Ishikawa (cell line): ENCODE measurements at regions not wholly inside any gene's neighbourhood (a gene's known extent, or its start where the extent isn't known, plus 50 kb on each side); places are given as distances from the start of the nearest gene placed in this dataset.

Experiments
- CEBPB ChIP-seq: IDR thresholded peaks from 2 replicates; pipeline ENCODE4 v1.6.1; 2012
- CREB1 ChIP-seq: IDR thresholded peaks from 2 replicates; pipeline ENCODE4 v1.6.1; 2012; ENCODE audit warnings: low read depth
- EGR1 ChIP-seq: IDR thresholded peaks from 2 replicates; pipeline ENCODE4 v1.6.1; 2012
- EP300 ChIP-seq: IDR thresholded peaks from 2 replicates; pipeline ENCODE4 v1.6.1; 2012; ENCODE audit warnings: borderline replicate concordance
- FOXM1 ChIP-seq: IDR thresholded peaks from 2 replicates; pipeline ENCODE4 v1.6.1; 2012; ENCODE audit warnings: low read depth, borderline replicate concordance
- MAX ChIP-seq: IDR thresholded peaks from 2 replicates; pipeline ENCODE4 v1.6.1; 2012
- NFIC ChIP-seq: IDR thresholded peaks from 2 replicates; pipeline ENCODE4 v1.6.1; 2012
- RAD21 ChIP-seq: IDR thresholded peaks from 2 replicates; pipeline ENCODE4 v1.6.1; 2012; ENCODE audit warnings: low read depth
- REST ChIP-seq: IDR thresholded peaks from 2 replicates; pipeline ENCODE4 v1.6.1; 2012; ENCODE audit warnings: low read depth, mild to moderate bottlenecking
- TAF1 ChIP-seq: IDR thresholded peaks from 2 replicates; pipeline ENCODE4 v1.6.1; 2012; ENCODE audit warnings: low read depth, mild to moderate bottlenecking
- TCF12 ChIP-seq: IDR thresholded peaks from 2 replicates; pipeline ENCODE4 v1.6.1; 2012; ENCODE audit warnings: low read depth
- TEAD4 ChIP-seq: IDR thresholded peaks from 2 replicates; pipeline ENCODE4 v1.6.1; 2012
- USF1 ChIP-seq: IDR thresholded peaks from 2 replicates; pipeline ENCODE4 v1.6.1; 2012
- YY1 ChIP-seq: IDR thresholded peaks from 2 replicates; pipeline ENCODE4 v1.6.1; 2012; ENCODE audit warnings: low read depth
- ZBTB7A ChIP-seq: IDR thresholded peaks from 2 replicates; pipeline ENCODE4 v1.6.1; 2012; ENCODE audit warnings: low read depth

- no peak for TF ChIP-seq TAF1
- no peak for TF ChIP-seq ZBTB7A
- TF ChIP-seq USF1, result no peak
These were observed 130.0 kb downstream of the HMX1 start for GRCh38 chr4:8741513-8742226.

GRCh38 chr4:8740666-8741395 is 130.8 kb downstream of the HMX1 start:
- no peak for TF ChIP-seq CEBPB
- TF ChIP-seq YY1, result no peak
- TF ChIP-seq TEAD4, result no peak
- no peak for TF ChIP-seq TCF12
- TF ChIP-seq ZBTB7A, result no peak
- no peak for TF ChIP-seq TAF1

GRCh38 chr4:8739820-8740665 is 131.6 kb downstream of the HMX1 start:
- TF ChIP-seq ZBTB7A (no peak), USF1 (no peak), TAF1 (no peak), EGR1 (no peak), TCF12 (no peak), NFIC (no peak), CREB1 (no peak), MAX (no peak), FOXM1 (no peak), EP300 (no peak), RAD21 (no peak), CEBPB (no peak), YY1 (no peak)

GRCh38 chr4:8739317-8739716 is 132.3 kb downstream of the HMX1 start:
- TF ChIP-seq EGR1, result no peak
- TF ChIP-seq ZBTB7A, result no peak
- TF ChIP-seq TEAD4, result no peak
- no peak for TF ChIP-seq FOXM1
- TF ChIP-seq MAX, result no peak
- TF ChIP-seq CREB1, result no peak
- no peak for TF ChIP-seq NFIC
- TF ChIP-seq TCF12, result no peak
- TF ChIP-seq RAD21, result no peak
- no peak for TF ChIP-seq YY1
- no peak for TF ChIP-seq EP300

- TF ChIP-seq TEAD4, result no peak
- TF ChIP-seq REST, result no peak
- TF ChIP-seq EP300, result no peak
- TF ChIP-seq ZBTB7A, result no peak
- TF ChIP-seq YY1, result no peak
- no peak for TF ChIP-seq MAX
- no peak for TF ChIP-seq USF1
- TF ChIP-seq TAF1, result no peak
- TF ChIP-seq EGR1, result no peak
- TF ChIP-seq TCF12, result no peak
- no peak for TF ChIP-seq FOXM1
- no peak for TF ChIP-seq CEBPB
- TF ChIP-seq NFIC, result no peak
- TF ChIP-seq RAD21, result no peak
- no peak for TF ChIP-seq CREB1
These were observed 133.1 kb downstream of the HMX1 start for GRCh38 chr4:8738471-8738931.
